ENCODE measurements at regions not wholly inside any gene's neighbourhood (a gene's known extent, or its start where the extent isn't known, plus 50 kb on each side); places are given as distances from the start of the nearest gene placed in this dataset.

GRCh38 chr15:35986191-35986721 is 440.3 kb upstream of the DPH6 start:
- no peak overlapping the region for H2AFZ ChIP-seq (ENCODE audit: low read length)
- H3K27me3 ChIP-seq (ENCODE audit: control insufficient read depth in 3 of 3, insufficient read depth in 3 of 3, low read depth in 1 of 3, low read length in 3 of 3): no peaks in the 10 kb centered on the region
- H2AK5ac ChIP-seq (ENCODE audit: low read depth, low read length): no peak overlapping the region
- DNase-seq (ENCODE audit: low spot score): no peak
- H2BK12ac ChIP-seq (ENCODE audit: low read length): no peak overlapping the region
- no peak overlapping the region for H2BK5ac ChIP-seq (ENCODE audit: low read length)
- WGBS, 2 donors (ENCODE audit: extremely low coverage in 2 of 2, insufficient read length in 2 of 2, insufficient replicate concordance in 1 of 2): no CpG with 5 or more reads among the region's 7 CpGs
- no peak overlapping the region for H3K14ac ChIP-seq (ENCODE audit: low read length)
- H3K9me3 ChIP-seq (replicated peaks in 1 of 2; ENCODE audit: control insufficient read depth in 2 of 2, insufficient read depth in 1 of 2, low read depth in 1 of 2, low read length in 2 of 2): no peaks in the 10 kb centered on the region
- no peak overlapping the region for H3K4ac ChIP-seq (ENCODE audit: low read length)
- H3K4me1 ChIP-seq (ENCODE audit: control insufficient read depth in 2 of 2, insufficient read depth in 1 of 2, low read depth in 1 of 2, low read length in 2 of 2): no peaks in the 10 kb centered on the region
- H3K18ac ChIP-seq (ENCODE audit: low read length): no peak overlapping the region
- no peak overlapping the region for H3K4me3 ChIP-seq (ENCODE audit: low read length in 2 of 2)
- no peak overlapping the region for H4K8ac ChIP-seq (ENCODE audit: low read depth, low read length)
- no peak overlapping the region for H2BK120ac ChIP-seq (ENCODE audit: low read depth, low read length)
- H4K91ac ChIP-seq (ENCODE audit: low read depth, low read length, poor library complexity): no peak overlapping the region
- no peak overlapping the region for H3K4me2 ChIP-seq (ENCODE audit: insufficient read depth, low read length, poor library complexity, severe bottlenecking)
- H3K36me3 ChIP-seq (replicated peaks in 1 of 2; ENCODE audit: control insufficient read depth in 2 of 2, insufficient read depth in 2 of 2, low read length in 2 of 2): no peaks in the 10 kb centered on the region
- no peak overlapping the region for H3K23ac ChIP-seq (ENCODE audit: low read depth, low read length, poor library complexity)
- H2BK15ac ChIP-seq (ENCODE audit: low read length): no peak overlapping the region
- no peak overlapping the region for H3K9ac ChIP-seq (ENCODE audit: low read depth, low read length, poor library complexity)
- H3K27ac ChIP-seq (replicated peaks; ENCODE audit: low read length): no peak overlapping the region
- no peaks in the 10 kb centered on the region for H3K79me1 ChIP-seq (ENCODE audit: low read depth, low read length)

- no peak overlapping the region for H2BK15ac ChIP-seq (ENCODE audit: low read length)
- no peak overlapping the region for H3K9ac ChIP-seq (ENCODE audit: low read depth, low read length, poor library complexity)
- H3K27ac ChIP-seq (replicated peaks; ENCODE audit: low read length): no peak overlapping the region
Observed at GRCh38 chr15:35987056-35987455, 441.1 kb upstream of the DPH6 start.

GRCh38 chr15:35991386-35991785 is 445.4 kb upstream of the DPH6 start:
- no peak overlapping the region for H3K14ac ChIP-seq (ENCODE audit: low read length)
- H3K27me3 ChIP-seq (ENCODE audit: control insufficient read depth in 3 of 3, insufficient read depth in 3 of 3, low read depth in 1 of 3, low read length in 3 of 3): no peaks in the 10 kb centered on the region
- no peak overlapping the region for H4K91ac ChIP-seq (ENCODE audit: low read depth, low read length, poor library complexity)
- no peak overlapping the region for H2BK5ac ChIP-seq (ENCODE audit: low read length)
- H3K27ac ChIP-seq (replicated peaks; ENCODE audit: low read length): no peak overlapping the region
- no peaks in the 10 kb centered on the region for H3K36me3 ChIP-seq (replicated peaks in 1 of 2; ENCODE audit: control insufficient read depth in 2 of 2, insufficient read depth in 2 of 2, low read length in 2 of 2)
- WGBS, 2 donors (ENCODE audit: extremely low coverage in 2 of 2, insufficient read length in 2 of 2, insufficient replicate concordance in 1 of 2): no CpG with 5 or more reads among the region's 3 CpGs
- no peaks in the 10 kb centered on the region for H3K9me3 ChIP-seq (replicated peaks in 1 of 2; ENCODE audit: control insufficient read depth in 2 of 2, insufficient read depth in 1 of 2, low read depth in 1 of 2, low read length in 2 of 2)
- no peak overlapping the region for H3K18ac ChIP-seq (ENCODE audit: low read length)
- no peak overlapping the region for H3K4ac ChIP-seq (ENCODE audit: low read length)
- H3K4me3 ChIP-seq (ENCODE audit: low read length in 2 of 2): no peak overlapping the region
- H3K4me2 ChIP-seq (ENCODE audit: insufficient read depth, low read length, poor library complexity, severe bottlenecking): no peak overlapping the region
- DNase-seq (ENCODE audit: low spot score): no peak
- no peak overlapping the region for H3K9ac ChIP-seq (ENCODE audit: low read depth, low read length, poor library complexity)
- H3K79me1 ChIP-seq (ENCODE audit: low read depth, low read length): no peaks in the 10 kb centered on the region
- H3K4me1 ChIP-seq (ENCODE audit: control insufficient read depth in 2 of 2, insufficient read depth in 1 of 2, low read depth in 1 of 2, low read length in 2 of 2): no peaks in the 10 kb centered on the region
- no peak overlapping the region for H2BK12ac ChIP-seq (ENCODE audit: low read length)
- H3K23ac ChIP-seq (ENCODE audit: low read depth, low read length, poor library complexity): no peak overlapping the region
- H2BK15ac ChIP-seq (ENCODE audit: low read length): no peak overlapping the region
- H2BK120ac ChIP-seq (ENCODE audit: low read depth, low read length): no peak overlapping the region
- no peak overlapping the region for H4K8ac ChIP-seq (ENCODE audit: low read depth, low read length)
- no peak overlapping the region for H2AK5ac ChIP-seq (ENCODE audit: low read depth, low read length)
- H2AFZ ChIP-seq (ENCODE audit: low read length): no peak overlapping the region

More at GRCh38 chr15:35987056-35987455, 441.1 kb upstream of the DPH6 start:
- Histone ChIP-seq H4K91ac (ENCODE audit: low read depth, low read length, poor library complexity) (no peak overlapping the region), H2BK12ac (ENCODE audit: low read length) (no peak overlapping the region), H3K36me3 (replicated peaks in 1 of 2; ENCODE audit: control insufficient read depth in 2 of 2, insufficient read depth in 2 of 2, low read length in 2 of 2) (no peaks in the 10 kb centered on the region), H3K9me3 (replicated peaks in 1 of 2; ENCODE audit: control insufficient read depth in 2 of 2, insufficient read depth in 1 of 2, low read depth in 1 of 2, low read length in 2 of 2) (no peaks in the 10 kb centered on the region), H3K4me3 (ENCODE audit: low read length in 2 of 2) (no peak overlapping the region), H3K14ac (ENCODE audit: low read length) (no peak overlapping the region), H3K23ac (ENCODE audit: low read depth, low read length, poor library complexity) (no peak overlapping the region), H3K18ac (ENCODE audit: low read length) (no peak overlapping the region), H2AFZ (ENCODE audit: low read length) (no peak overlapping the region), H3K4me1 (ENCODE audit: control insufficient read depth in 2 of 2, insufficient read depth in 1 of 2, low read depth in 1 of 2, low read length in 2 of 2) (no peaks in the 10 kb centered on the region), H2BK5ac (ENCODE audit: low read length) (no peak overlapping the region), H3K4me2 (ENCODE audit: insufficient read depth, low read length, poor library complexity, severe bottlenecking) (no peak overlapping the region), H3K4ac (ENCODE audit: low read length) (no peak overlapping the region), H2BK120ac (ENCODE audit: low read depth, low read length) (no peak overlapping the region), H3K79me1 (ENCODE audit: low read depth, low read length) (no peaks in the 10 kb centered on the region), H4K8ac (ENCODE audit: low read depth, low read length) (no peak overlapping the region), H3K27me3 (ENCODE audit: control insufficient read depth in 3 of 3, insufficient read depth in 3 of 3, low read depth in 1 of 3, low read length in 3 of 3) (no peaks in the 10 kb centered on the region), H2AK5ac (ENCODE audit: low read depth, low read length) (no peak overlapping the region)
- no peak for DNase-seq (ENCODE audit: low spot score)
- no CpG with 5 or more reads among the region's 2 CpGs for WGBS, 2 donors (ENCODE audit: extremely low coverage in 2 of 2, insufficient read length in 2 of 2, insufficient replicate concordance in 1 of 2)

- no peak for DNase-seq (ENCODE audit: low spot score)
- Histone ChIP-seq H4K91ac (ENCODE audit: low read depth, low read length, poor library complexity) (no peak overlapping the region), H2BK5ac (ENCODE audit: low read length) (no peak overlapping the region)
Observed at GRCh38 chr15:35992791-35993190, 446.8 kb upstream of the DPH6 start.

More at GRCh38 chr15:35992791-35993190, 446.8 kb upstream of the DPH6 start:
- Histone ChIP-seq H4K8ac (ENCODE audit: low read depth, low read length) (no peak overlapping the region), H3K14ac (ENCODE audit: low read length) (no peak overlapping the region), H3K4me2 (ENCODE audit: insufficient read depth, low read length, poor library complexity, severe bottlenecking) (no peak overlapping the region), H2BK15ac (ENCODE audit: low read length) (no peak overlapping the region), H3K9ac (ENCODE audit: low read depth, low read length, poor library complexity) (no peak overlapping the region), H3K4me1 (ENCODE audit: control insufficient read depth in 2 of 2, insufficient read depth in 1 of 2, low read depth in 1 of 2, low read length in 2 of 2) (no peaks in the 10 kb centered on the region), H2BK12ac (ENCODE audit: low read length) (no peak overlapping the region), H2BK120ac (ENCODE audit: low read depth, low read length) (no peak overlapping the region), H2AK5ac (ENCODE audit: low read depth, low read length) (no peak overlapping the region), H3K9me3 (replicated peaks in 1 of 2; ENCODE audit: control insufficient read depth in 2 of 2, insufficient read depth in 1 of 2, low read depth in 1 of 2, low read length in 2 of 2) (no peaks in the 10 kb centered on the region), H2AFZ (ENCODE audit: low read length) (no peak overlapping the region), H3K23ac (ENCODE audit: low read depth, low read length, poor library complexity) (no peak overlapping the region), H3K27me3 (ENCODE audit: control insufficient read depth in 3 of 3, insufficient read depth in 3 of 3, low read depth in 1 of 3, low read length in 3 of 3) (no peaks in the 10 kb centered on the region), H3K36me3 (replicated peaks in 1 of 2; ENCODE audit: control insufficient read depth in 2 of 2, insufficient read depth in 2 of 2, low read length in 2 of 2) (no peaks in the 10 kb centered on the region), H3K79me1 (ENCODE audit: low read depth, low read length) (no peaks in the 10 kb centered on the region), H3K4me3 (ENCODE audit: low read length in 2 of 2) (no peak overlapping the region), H3K4ac (ENCODE audit: low read length) (no peak overlapping the region), H3K27ac (replicated peaks; ENCODE audit: low read length) (no peak overlapping the region), H3K18ac (ENCODE audit: low read length) (no peak overlapping the region)
- WGBS, 2 donors (ENCODE audit: extremely low coverage in 2 of 2, insufficient read length in 2 of 2, insufficient replicate concordance in 1 of 2): no CpG with 5 or more reads among the region's 2 CpGs
